Smooth muscle cell (in vitro differentiated cells): ENCODE measurements at regions not wholly inside any gene's neighbourhood (a gene's known extent, or its start where the extent isn't known, plus 50 kb on each side); places are given as distances from the start of the nearest gene placed in this dataset.

ENCODE experiments used
- DNase-seq: peaks from one replicate; lab custom pipeline; 2025; ENCODE audit not compliant: unreplicated experiment; lab: John Stamatoyannopoulos, UW
- H2AFZ ChIP-seq: fragments of 200-600 bp; sonication (generic); 2 replicates; pipeline ENCODE4 v1.6.0; 2016; ENCODE audit warnings: antibody characterized with exemption, low read depth, mild to moderate bottlenecking
- H3F3A ChIP-seq: fragments of 200-600 bp; sonication (generic); 2 replicates; pipeline ENCODE4 v1.6.0; 2017; ENCODE audit warnings: antibody characterized with exemption, low read depth
- H3K27ac ChIP-seq: fragments of 200-600 bp; sonication (generic); 2 replicates; pipeline ENCODE4 v1.5.1; 2016; ENCODE audit warnings: low read depth, mild to moderate bottlenecking
- H3K27me3 ChIP-seq: fragments of 200-600 bp; sonication (generic); 2 replicates; pipeline ENCODE4 v1.6.1; 2016; ENCODE audit warnings: low read depth, mild to moderate bottlenecking
- H3K36me3 ChIP-seq: fragments of 200-600 bp; sonication (generic); 2 replicates; pipeline ENCODE4 v1.5.1; 2016; ENCODE audit warnings: low read depth
- H3K4me1 ChIP-seq: fragments of 200-600 bp; sonication (generic); 2 replicates; pipeline ENCODE4 v1.5.1; 2016; ENCODE audit warnings: low read depth
- H3K4me2 ChIP-seq: fragments of 200-600 bp; sonication (generic); 2 replicates; pipeline ENCODE4 v1.6.0; 2016; ENCODE audit warnings: mild to moderate bottlenecking
- H3K4me3 ChIP-seq: fragments of 200-600 bp; sonication (generic); 2 replicates; pipeline ENCODE4 v1.5.1; 2016; ENCODE audit warnings: mild to moderate bottlenecking
- H3K79me2 ChIP-seq: fragments of 200-600 bp; sonication (generic); 2 replicates; pipeline ENCODE4 v1.6.0; 2016; ENCODE audit warnings: low read depth, mild to moderate bottlenecking
- H3K9ac ChIP-seq: fragments of 200-600 bp; sonication (generic); 2 replicates; pipeline ENCODE4 v1.6.0; 2016; ENCODE audit warnings: low read depth
- H3K9me3 ChIP-seq: fragments of 200-600 bp; sonication (generic); replicated peaks from 2 replicates; pipeline ENCODE4 v1.5.1; 2016; ENCODE audit warnings: low read depth
- H4K20me1 ChIP-seq: fragments of 200-600 bp; sonication (generic); 2 replicates; pipeline ENCODE4 v1.6.0; 2016; ENCODE audit warnings: low read depth
- WGBS: methylation state at CpG from one replicate; pipeline ENCODE4 v1.1.7; 2016; ENCODE audit warnings: low lambda C conversion rate; 5-methylcytosine and 5-hydroxymethylcytosine counted together
- TF ChIP-seq, protein P1 (sequence below): fragments of 200-600 bp; sonication (generic); IDR thresholded peaks from 2 replicates; pipeline ENCODE4 v1.5.1; 2017; ENCODE audit warnings: borderline replicate concordance, mild to moderate bottlenecking, antibody characterized with exemption; ENCODE audit not compliant: insufficient read depth, poor library complexity, severe bottlenecking

DNA sequence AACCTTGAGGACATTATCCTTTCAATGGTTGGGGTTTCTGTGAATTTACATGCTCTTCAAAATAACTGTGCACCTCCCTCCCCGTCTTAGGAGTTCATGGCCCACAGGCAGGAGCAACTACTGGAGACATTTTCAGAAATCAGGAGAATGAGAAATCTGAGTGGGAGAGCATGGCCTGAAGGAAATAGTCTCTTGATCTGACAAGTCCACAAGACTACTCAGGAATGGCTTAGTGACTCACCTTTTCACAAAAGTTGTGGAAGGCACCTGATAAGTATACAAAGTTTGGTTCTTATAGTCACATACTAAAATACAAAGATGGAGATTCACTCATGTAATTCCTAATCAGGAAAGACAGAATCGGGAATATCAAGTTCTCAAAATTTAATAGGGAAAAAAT is 83.6 kb upstream of the NCKAP5 start:
- TF ChIP-seq, protein P1, sequence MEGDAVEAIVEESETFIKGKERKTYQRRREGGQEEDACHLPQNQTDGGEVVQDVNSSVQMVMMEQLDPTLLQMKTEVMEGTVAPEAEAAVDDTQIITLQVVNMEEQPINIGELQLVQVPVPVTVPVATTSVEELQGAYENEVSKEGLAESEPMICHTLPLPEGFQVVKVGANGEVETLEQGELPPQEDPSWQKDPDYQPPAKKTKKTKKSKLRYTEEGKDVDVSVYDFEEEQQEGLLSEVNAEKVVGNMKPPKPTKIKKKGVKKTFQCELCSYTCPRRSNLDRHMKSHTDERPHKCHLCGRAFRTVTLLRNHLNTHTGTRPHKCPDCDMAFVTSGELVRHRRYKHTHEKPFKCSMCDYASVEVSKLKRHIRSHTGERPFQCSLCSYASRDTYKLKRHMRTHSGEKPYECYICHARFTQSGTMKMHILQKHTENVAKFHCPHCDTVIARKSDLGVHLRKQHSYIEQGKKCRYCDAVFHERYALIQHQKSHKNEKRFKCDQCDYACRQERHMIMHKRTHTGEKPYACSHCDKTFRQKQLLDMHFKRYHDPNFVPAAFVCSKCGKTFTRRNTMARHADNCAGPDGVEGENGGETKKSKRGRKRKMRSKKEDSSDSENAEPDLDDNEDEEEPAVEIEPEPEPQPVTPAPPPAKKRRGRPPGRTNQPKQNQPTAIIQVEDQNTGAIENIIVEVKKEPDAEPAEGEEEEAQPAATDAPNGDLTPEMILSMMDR, result no peak
- 85% methylated on average over 2 of the region's 2 CpGs for WGBS
- H3K9ac ChIP-seq, result no peak overlapping the region
- no peaks in the 10 kb centered on the region for H3K9me3 ChIP-seq
- no peak overlapping the region for H3K4me2 ChIP-seq
- H3K4me1 ChIP-seq, result no peaks in the 10 kb centered on the region
- H3K36me3 ChIP-seq, result no peaks in the 10 kb centered on the region
- H3K27ac ChIP-seq, result no peak overlapping the region
- no peak overlapping the region for H3K4me3 ChIP-seq
- no peaks in the 10 kb centered on the region for H3K27me3 ChIP-seq
- H3K79me2 ChIP-seq, result no peaks in the 10 kb centered on the region
- no peaks in the 10 kb centered on the region for H4K20me1 ChIP-seq
- DNase-seq, result no peak
- H2AFZ ChIP-seq, result no peak overlapping the region
- no peaks in the 10 kb centered on the region for H3F3A ChIP-seq

GRCh38 chr2:133652398-133652797 is 84.1 kb upstream of the NCKAP5 start:
- H3K27me3 ChIP-seq, result no peaks in the 10 kb centered on the region
- H3K36me3 ChIP-seq, result no peaks in the 10 kb centered on the region
- H3K79me2 ChIP-seq, result no peaks in the 10 kb centered on the region
- WGBS, result 85% methylated on average over 4 of the region's 4 CpGs
- H3F3A ChIP-seq, result no peaks in the 10 kb centered on the region
- no peak overlapping the region for H3K4me3 ChIP-seq
- no peak for DNase-seq
- no peaks in the 10 kb centered on the region for H3K4me1 ChIP-seq
- H3K9ac ChIP-seq, result no peak overlapping the region
- no peak overlapping the region for H3K27ac ChIP-seq
- TF ChIP-seq, protein P1, result no peak
- no peak overlapping the region for H2AFZ ChIP-seq
- H3K4me2 ChIP-seq, result no peak overlapping the region
- H3K9me3 ChIP-seq, result no peaks in the 10 kb centered on the region
- H4K20me1 ChIP-seq, result no peaks in the 10 kb centered on the region

DNA sequence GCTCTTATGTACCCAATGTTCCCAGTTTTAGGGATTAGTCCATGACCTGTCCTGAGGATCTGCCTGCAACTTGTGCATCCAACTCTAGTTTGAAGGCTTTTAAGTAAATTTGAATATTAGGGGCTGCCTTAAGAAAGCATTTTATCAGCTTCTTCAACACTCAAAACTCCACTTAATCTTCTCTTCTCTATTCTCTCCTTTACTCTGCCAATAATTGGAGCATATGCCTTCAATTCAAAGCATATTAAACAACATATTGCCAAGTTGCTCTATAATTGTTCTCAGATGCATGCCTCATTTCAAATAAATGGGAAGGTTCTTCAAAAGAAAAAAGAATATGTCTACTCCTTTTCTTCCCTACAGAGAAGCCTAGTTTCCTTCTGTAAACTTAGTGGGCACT is 84.8 kb upstream of the NCKAP5 start:
- H3K9ac ChIP-seq, result no peak overlapping the region
- no peak overlapping the region for H3K4me2 ChIP-seq
- no peaks in the 10 kb centered on the region for H4K20me1 ChIP-seq
- H3K4me1 ChIP-seq, result peaks cover 2% of the 10 kb centered on the region
- H3K36me3 ChIP-seq, result no peaks in the 10 kb centered on the region
- H3K79me2 ChIP-seq, result no peaks in the 10 kb centered on the region
- TF ChIP-seq, protein P1, result no peak
- no peak overlapping the region for H2AFZ ChIP-seq
- no peaks in the 10 kb centered on the region for H3F3A ChIP-seq
- H3K27ac ChIP-seq, result no peak overlapping the region
- H3K4me3 ChIP-seq, result no peak overlapping the region
- H3K9me3 ChIP-seq, result no peaks in the 10 kb centered on the region
- no peak for DNase-seq
- no peaks in the 10 kb centered on the region for H3K27me3 ChIP-seq

- no peaks in the 10 kb centered on the region for H3F3A ChIP-seq
- no peaks in the 10 kb centered on the region for H3K9me3 ChIP-seq
- no peaks in the 10 kb centered on the region for H3K36me3 ChIP-seq
- no peak overlapping the region for H3K4me3 ChIP-seq
- TF ChIP-seq, protein P1, result no peak
- H3K79me2 ChIP-seq, result no peaks in the 10 kb centered on the region
- DNase-seq, result no peak
- H3K27me3 ChIP-seq, result no peaks in the 10 kb centered on the region
- no peak overlapping the region for H3K27ac ChIP-seq
- H4K20me1 ChIP-seq, result no peaks in the 10 kb centered on the region
- H3K9ac ChIP-seq, result no peak overlapping the region
- H3K4me1 ChIP-seq, result peaks cover 12% of the 10 kb centered on the region
- H2AFZ ChIP-seq, result no peak overlapping the region
- H3K4me2 ChIP-seq, result no peak overlapping the region
These were observed 86.7 kb upstream of the NCKAP5 start for GRCh38 chr2:133654949-133655348.
